OCI-LY7 (cell line): ENCODE measurements at regions not wholly inside any gene's neighbourhood (a gene's known extent, or its start where the extent isn't known, plus 50 kb on each side); places are given as distances from the start of the nearest gene placed in this dataset.

Experiments
- BruUV-seq: library from RNA; stranded (reverse); fragments of 400-500 nt; replicated peaks from 2 replicates; lab custom pipeline; 2021; lab: Mats Ljungman, UMichigan
- CTCF ChIA-PET: fragments of 300-600 bp; sonication (Branson Sonifier 250); formaldehyde crosslinking; loops from one replicate; lab custom pipeline; 2022; ENCODE audit warnings: antibody characterized with exemption; ENCODE audit not compliant: unreplicated experiment; lab: Charles Lee
- POLR2A ChIA-PET: fragments of 300-600 bp; sonication (Branson Sonifier 250); formaldehyde crosslinking; loops from one replicate; lab custom pipeline; 2022; ENCODE audit warnings: antibody characterized with exemption; lab: Charles Lee
- DNase-seq: peaks from one replicate; pipeline ENCODE4 v3.0.0-alpha.2; 2015; ENCODE audit warnings: low spot score
- H2AFZ ChIP-seq: fragments of 200-600 bp; sonication (generic), shearing (Covaris generic); 2 replicates; pipeline ENCODE4 v1.6.1; 2014; ENCODE audit warnings: mild to moderate bottlenecking, antibody characterized with exemption, low read length, moderate library complexity
- H3K27ac ChIP-seq: fragments of 200-600 bp; sonication (generic); 2 replicates; pipeline ENCODE4 v1.5.1; 2014; ENCODE audit warnings: mixed run types, low read depth, mild to moderate bottlenecking, moderate library complexity, low read length, inconsistent platforms; ENCODE audit not compliant: poor library complexity, severe bottlenecking
- H3K36me3 ChIP-seq: fragments of 200-600 bp; sonication (generic); 2 replicates; pipeline ENCODE4 v1.6.1; 2014; ENCODE audit warnings: mild to moderate bottlenecking, antibody characterized with exemption, low read length, moderate library complexity, mixed read lengths; ENCODE audit not compliant: insufficient read depth
- H3K4me1 ChIP-seq: fragments of 200-600 bp; sonication (generic); 2 replicates; pipeline ENCODE4 v1.5.1; 2014; ENCODE audit warnings: mild to moderate bottlenecking, low read length; ENCODE audit not compliant: insufficient read depth, poor library complexity, severe bottlenecking
- H3K4me2 ChIP-seq: fragments of 200-600 bp; sonication (generic); 2 replicates; pipeline ENCODE4 v1.6.1; 2014; ENCODE audit warnings: mild to moderate bottlenecking, low read length
- H3K4me3 ChIP-seq: fragments of 200-600 bp; sonication (generic); 2 replicates; pipeline ENCODE4 v1.5.1; 2014; ENCODE audit warnings: mild to moderate bottlenecking, low read depth, low read length; ENCODE audit not compliant: poor library complexity, severe bottlenecking
- H3K79me2 ChIP-seq: fragments of 200-600 bp; sonication (generic); 2 replicates; pipeline ENCODE4 v1.6.1; 2016; ENCODE audit warnings: low read depth, mild to moderate bottlenecking, low read length, moderate library complexity, mixed read lengths; ENCODE audit not compliant: insufficient read depth
- H3K9me2 ChIP-seq: fragments of 200-600 bp; sonication (generic); 2 replicates; pipeline ENCODE4 v1.6.1; 2016; ENCODE audit warnings: mild to moderate bottlenecking, low read length, mixed read lengths; ENCODE audit not compliant: insufficient read depth
- H3K9me3 ChIP-seq: fragments of 200-600 bp; sonication (generic); 2 replicates; pipeline ENCODE4 v1.6.1; 2014; ENCODE audit warnings: mild to moderate bottlenecking, mixed run types, low read length, mixed read lengths
- H4K20me1 ChIP-seq: fragments of 200-600 bp; sonication (generic); 2 replicates; pipeline ENCODE4 v1.6.1; 2014; ENCODE audit warnings: mild to moderate bottlenecking, antibody characterized with exemption, low read length, moderate library complexity, mixed read lengths; ENCODE audit not compliant: insufficient read depth
- EZH2phosphoT487 ChIP-seq: fragments of 200-600 bp; sonication (generic); IDR thresholded peaks from 2 replicates; pipeline ENCODE4 v1.6.1; 2018; ENCODE audit warnings: low read depth, borderline replicate concordance, mild to moderate bottlenecking, mixed run types, antibody characterized with exemption, low read length, moderate library complexity, mixed read lengths
- intact Hi-C: fragments of 100-400 bp; cut with micrococcal nuclease; formaldehyde crosslinking; loops from one replicate; pipeline ENCODE4 v1.10.0; 2022; ENCODE audit not compliant: unreplicated experiment
- TF ChIP-seq, protein P1 (sequence below): fragments of 200-600 bp; sonication (generic); conservative IDR thresholded peaks from 2 replicates; pipeline ENCODE4 v1.5.1; 2014; ENCODE audit warnings: mild to moderate bottlenecking, antibody characterized with exemption, low read length, moderate library complexity, mixed read lengths

DNA sequence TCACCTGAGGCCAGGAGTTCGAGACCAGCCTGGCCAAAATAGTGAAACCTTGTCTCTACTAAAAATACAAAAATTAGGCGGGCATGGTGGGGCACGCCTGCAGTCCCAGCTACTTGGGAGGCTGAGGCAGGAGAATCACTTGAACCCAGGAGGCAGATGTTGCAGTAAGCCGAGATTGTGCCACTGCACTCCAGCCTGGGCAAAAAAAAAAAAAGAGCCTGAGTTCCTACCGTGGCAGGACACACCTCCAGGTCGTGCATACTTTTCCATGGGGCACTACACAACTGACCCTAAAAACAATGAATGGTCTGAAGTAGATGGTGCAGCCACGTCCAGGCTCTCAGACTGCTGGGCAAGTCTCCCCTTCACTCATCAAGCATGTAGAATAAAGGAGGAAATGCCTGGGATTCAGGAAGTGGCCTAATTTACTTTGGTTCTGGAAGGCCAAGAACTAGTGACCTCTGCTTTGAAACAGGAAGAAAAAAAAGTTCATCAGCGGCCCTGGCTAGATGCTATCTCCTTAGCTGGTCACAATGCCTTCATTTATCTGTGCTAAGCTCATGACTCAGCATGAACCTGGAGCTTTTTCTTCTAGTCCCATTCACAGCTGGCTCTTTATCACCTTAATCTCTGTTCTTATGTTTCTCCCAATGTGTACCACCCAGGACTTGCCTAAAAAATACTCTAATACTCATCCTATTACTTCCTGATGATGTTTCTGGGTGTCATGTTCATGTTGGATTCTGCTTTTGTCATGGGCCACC lies 55.8 kb upstream of the OR6J1 start:
- no peak for TF ChIP-seq EZH2phosphoT487
- TF ChIP-seq, protein P1, sequence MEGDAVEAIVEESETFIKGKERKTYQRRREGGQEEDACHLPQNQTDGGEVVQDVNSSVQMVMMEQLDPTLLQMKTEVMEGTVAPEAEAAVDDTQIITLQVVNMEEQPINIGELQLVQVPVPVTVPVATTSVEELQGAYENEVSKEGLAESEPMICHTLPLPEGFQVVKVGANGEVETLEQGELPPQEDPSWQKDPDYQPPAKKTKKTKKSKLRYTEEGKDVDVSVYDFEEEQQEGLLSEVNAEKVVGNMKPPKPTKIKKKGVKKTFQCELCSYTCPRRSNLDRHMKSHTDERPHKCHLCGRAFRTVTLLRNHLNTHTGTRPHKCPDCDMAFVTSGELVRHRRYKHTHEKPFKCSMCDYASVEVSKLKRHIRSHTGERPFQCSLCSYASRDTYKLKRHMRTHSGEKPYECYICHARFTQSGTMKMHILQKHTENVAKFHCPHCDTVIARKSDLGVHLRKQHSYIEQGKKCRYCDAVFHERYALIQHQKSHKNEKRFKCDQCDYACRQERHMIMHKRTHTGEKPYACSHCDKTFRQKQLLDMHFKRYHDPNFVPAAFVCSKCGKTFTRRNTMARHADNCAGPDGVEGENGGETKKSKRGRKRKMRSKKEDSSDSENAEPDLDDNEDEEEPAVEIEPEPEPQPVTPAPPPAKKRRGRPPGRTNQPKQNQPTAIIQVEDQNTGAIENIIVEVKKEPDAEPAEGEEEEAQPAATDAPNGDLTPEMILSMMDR: no peak
- no peak overlapping the region for H2AFZ ChIP-seq
- DNase-seq: no peak
- H4K20me1 ChIP-seq: no peaks in the 10 kb centered on the region
- ChIA-PET POLR2A (interaction anchor here (1.2 kb wide), 1 partner anchor 21 kb away, joined by 5 read pairs; no protein-coding TSS in a partner anchor), CTCF (no interaction called here)
- H3K4me3 ChIP-seq: no peak overlapping the region
- intact Hi-C loops: loop anchor here (5.0 kb wide), 1 partner anchor 48 kb away; no protein-coding TSS in a partner anchor
- H3K4me2 ChIP-seq: no peak overlapping the region
- H3K79me2 ChIP-seq: no peaks in the 10 kb centered on the region
- no peaks in the 10 kb centered on the region for H3K9me3 ChIP-seq
- H3K27ac ChIP-seq: no peak overlapping the region
- no peaks in the 10 kb centered on the region for H3K4me1 ChIP-seq
- no peaks in the 10 kb centered on the region for H3K36me3 ChIP-seq
- BruUV-seq: no TSS peak
- H3K9me2 ChIP-seq: no peaks in the 10 kb centered on the region

DNA sequence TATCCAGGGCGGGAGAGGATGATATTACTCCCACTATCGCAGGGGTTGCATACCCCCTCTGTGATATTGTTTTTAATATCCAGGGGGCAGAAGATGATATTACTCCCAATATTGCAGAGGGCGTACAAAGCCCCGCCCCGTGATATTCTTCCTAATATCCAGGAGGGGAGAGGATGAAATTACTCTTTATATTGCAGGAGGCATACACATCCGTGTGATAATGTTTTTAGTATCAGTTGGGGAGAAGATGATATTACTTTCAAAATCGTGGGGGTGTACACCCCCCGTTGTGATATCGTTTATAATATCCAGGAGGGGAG lies 52.9 kb upstream of the OXA1L start:
- TF ChIP-seq EZH2phosphoT487: no peak
- TF ChIP-seq, protein P1: no peak
- Histone ChIP-seq H3K9me3 (no peaks in the 10 kb centered on the region), H3K27ac (no peak overlapping the region), H3K4me2 (peak overlapping the region; percentile 68), H3K79me2 (no peaks in the 10 kb centered on the region), H3K36me3 (no peaks in the 10 kb centered on the region), H4K20me1 (no peaks in the 10 kb centered on the region), H2AFZ (peak overlapping the region; percentile 98), H3K9me2 (no peaks in the 10 kb centered on the region), H3K4me1 (peaks cover 13% of the 10 kb centered on the region), H3K4me3 (peak overlapping the region; percentile 62)
- DNase-seq: no peak
- POLR2A ChIA-PET: interaction anchor here (0.7 kb wide), 1 partner anchor 1521 kb away, joined by 5 read pairs; no protein-coding TSS in a partner anchor
- intact Hi-C loops: loop anchor here (1.0 to 5.0 kb wide), 3 partner anchors 54 to 143 kb away; partner anchors contain the start of gene OXA1L
- CTCF ChIA-PET: no interaction called here
- no TSS peak for BruUV-seq

DNA sequence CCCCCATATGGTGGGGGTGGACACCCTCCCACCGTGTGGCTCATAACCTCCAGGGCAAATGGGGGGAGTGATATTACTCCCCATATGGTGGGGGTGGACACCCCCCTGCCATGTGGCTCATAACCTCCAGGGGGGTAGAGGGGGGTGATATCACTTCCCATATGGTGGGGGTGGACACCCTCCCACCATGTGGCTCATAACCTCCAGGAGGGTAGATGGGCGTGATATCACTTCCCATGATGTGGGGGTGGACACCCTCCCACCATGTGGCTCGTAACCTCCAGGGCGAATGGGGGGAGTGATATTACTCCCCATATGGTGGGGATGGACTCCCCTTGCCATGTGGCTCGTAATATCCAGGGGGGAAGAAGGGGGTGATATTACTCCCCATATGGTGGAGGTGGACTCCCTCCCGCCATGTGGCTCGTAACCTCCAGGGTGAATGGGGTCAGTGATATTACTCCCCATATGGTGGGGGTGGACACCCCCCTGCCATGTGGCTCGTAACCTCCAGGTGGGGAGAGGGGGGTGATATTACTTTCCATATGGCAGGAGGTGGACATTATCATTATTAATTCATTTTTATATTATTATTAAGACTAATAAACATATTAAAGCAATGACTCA lies 51.2 kb upstream of the OXA1L start:
- Histone ChIP-seq H3K27ac (no peak overlapping the region), H3K4me1 (peaks cover 13% of the 10 kb centered on the region), H3K4me2 (no peak overlapping the region), H3K4me3 (no peak overlapping the region), H3K79me2 (no peaks in the 10 kb centered on the region), H2AFZ (no peak overlapping the region), H3K36me3 (no peaks in the 10 kb centered on the region), H3K9me2 (no peaks in the 10 kb centered on the region), H3K9me3 (no peaks in the 10 kb centered on the region), H4K20me1 (no peaks in the 10 kb centered on the region)
- POLR2A ChIA-PET: no interaction called here
- DNase-seq: no peak
- no peak for TF ChIP-seq EZH2phosphoT487
- TF ChIP-seq, protein P1: no peak
- intact Hi-C loops: no loop called here
- CTCF ChIA-PET: no interaction called here
- no TSS peak for BruUV-seq
